ENCODE measurements at regions not wholly inside any gene's neighbourhood (a gene's known extent, or its start where the extent isn't known, plus 50 kb on each side); places are given as distances from the start of the nearest gene placed in this dataset.
"Not testable (repeated sequence)": the region's sequence is repeated elsewhere in the genome, so short reads cannot be mapped to it uniquely, and the experiment has no call there.

- no peak overlapping the region for H3K4me3 Mint-ChIP-seq
- H3K4me1 Mint-ChIP-seq, result peaks cover 7% of the 10 kb centered on the region
- 91% methylated on average over 2 of the region's 3 CpGs; no CpG with 5 or more reads in 1 of the 2 experiments for WGBS, 2 experiments (ENCODE audit: insufficient coverage in 1 of 2, insufficient read length in 1 of 2)
- no peaks in the 10 kb centered on the region for H3K27me3 Mint-ChIP-seq (ENCODE audit: insufficient read depth)
- no peaks in the 10 kb centered on the region for H3K36me3 Mint-ChIP-seq (ENCODE audit: low read depth)
- no peak overlapping the region for H3K27ac Mint-ChIP-seq
- Histone ChIP-seq H3K27ac (ENCODE audit: low read depth, low read length) (no peak overlapping the region), H3K9ac (ENCODE audit: extremely low read depth, low read length, poor library complexity, severe bottlenecking) (no peak overlapping the region), H3K27me3 (ENCODE audit: control insufficient read depth, insufficient read depth, low read length, poor library complexity, severe bottlenecking) (no peaks in the 10 kb centered on the region), H3K4me1 (ENCODE audit: control insufficient read depth, insufficient read depth, low read length) (no peaks in the 10 kb centered on the region), H3K4me3 (ENCODE audit: low read length) (no peak overlapping the region), H3K9me3 (ENCODE audit: control insufficient read depth, low read length) (no peaks in the 10 kb centered on the region), H3K36me3 (ENCODE audit: control insufficient read depth, insufficient read depth, low read length) (no peaks in the 10 kb centered on the region)
- no peak for DNase-seq
- TF ChIP-seq CTCF (conservative IDR thresholded peaks at IDR 0.05), result no peak
- peaks cover 12% of the 10 kb centered on the region for H3K9me3 Mint-ChIP-seq
Observed at GRCh38 chr3:109411547-109411946, 74.2 kb upstream of the DPPA4 start.

DNA sequence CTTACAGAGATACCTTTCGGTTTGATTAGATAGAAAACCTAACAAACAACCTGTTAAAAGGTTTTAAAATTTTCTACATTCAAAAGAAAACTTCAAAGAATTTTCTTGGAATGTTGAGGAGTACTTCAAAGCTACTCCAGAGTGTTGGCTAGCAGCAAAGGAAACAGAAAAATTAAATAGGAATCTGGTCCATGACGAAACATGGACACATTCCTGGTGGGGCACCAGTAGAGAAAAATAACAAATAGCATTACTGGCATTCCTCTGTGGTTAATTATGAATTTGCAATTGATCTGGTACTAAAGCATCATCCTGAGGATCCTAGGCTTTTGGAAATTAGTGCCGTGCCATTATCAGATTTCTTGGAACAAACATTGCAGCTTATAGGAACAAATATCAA, 59.5 kb upstream of the DPPA4 start:
- Histone ChIP-seq H3K27me3 (ENCODE audit: control insufficient read depth, insufficient read depth, low read length, poor library complexity, severe bottlenecking) (no peaks in the 10 kb centered on the region), H3K4me1 (ENCODE audit: control insufficient read depth, insufficient read depth, low read length) (no peaks in the 10 kb centered on the region), H3K9me3 (ENCODE audit: control insufficient read depth, low read length) (no peaks in the 10 kb centered on the region), H3K27ac (ENCODE audit: low read depth, low read length) (no peak overlapping the region), H3K9ac (ENCODE audit: extremely low read depth, low read length, poor library complexity, severe bottlenecking) (no peak overlapping the region), H3K4me3 (ENCODE audit: low read length) (no peak overlapping the region), H3K36me3 (ENCODE audit: control insufficient read depth, insufficient read depth, low read length) (no peaks in the 10 kb centered on the region)
- peaks cover 4% of the 10 kb centered on the region for H3K4me1 Mint-ChIP-seq
- H3K9me3 Mint-ChIP-seq, result peaks cover 3% of the 10 kb centered on the region
- H3K36me3 Mint-ChIP-seq (ENCODE audit: low read depth), result no peaks in the 10 kb centered on the region
- H3K27me3 Mint-ChIP-seq (ENCODE audit: insufficient read depth), result peaks cover 5% of the 10 kb centered on the region
- DNase-seq, result no peak
- no peak for TF ChIP-seq CTCF (conservative IDR thresholded peaks at IDR 0.05)
- no peak overlapping the region for H3K4me3 Mint-ChIP-seq
- 84 to 96% methylated on average over 2 to 3 of the region's 3 CpGs for WGBS, 2 experiments (ENCODE audit: insufficient coverage in 1 of 2, insufficient read length in 1 of 2)
- H3K27ac Mint-ChIP-seq, result no peak overlapping the region

GRCh38 chr3:109393728-109394127, 56.4 kb upstream of the DPPA4 start:
- not testable (repeated sequence) for H3K36me3 Mint-ChIP-seq (ENCODE audit: low read depth); H3K27me3 Mint-ChIP-seq (ENCODE audit: insufficient read depth)

DNA sequence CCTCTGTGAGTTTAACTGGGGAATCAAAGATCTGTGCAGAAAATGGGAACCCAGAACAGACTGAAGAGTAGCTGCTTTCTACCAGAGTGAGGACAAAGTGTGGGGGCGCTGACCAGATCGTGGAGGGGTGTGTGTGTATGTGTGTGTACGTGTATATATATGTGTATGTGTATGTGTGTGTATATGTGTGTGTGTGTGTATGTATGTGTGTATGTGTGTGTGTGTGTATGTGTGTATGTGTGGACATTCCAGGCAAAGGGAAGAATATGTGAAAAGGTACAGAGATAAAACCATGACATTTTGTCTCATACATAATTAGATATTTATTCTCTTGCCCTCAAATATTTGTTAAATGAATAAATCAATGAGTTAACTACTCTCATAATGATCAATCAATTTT, 54.9 kb upstream of the DPPA4 start:
- Histone ChIP-seq H3K9me3 (ENCODE audit: control insufficient read depth, low read length) (no peaks in the 10 kb centered on the region), H3K36me3 (ENCODE audit: control insufficient read depth, insufficient read depth, low read length) (no peaks in the 10 kb centered on the region), H3K27ac (ENCODE audit: low read depth, low read length) (no peak overlapping the region), H3K4me3 (ENCODE audit: low read length) (no peak overlapping the region), H3K4me1 (ENCODE audit: control insufficient read depth, insufficient read depth, low read length) (no peaks in the 10 kb centered on the region), H3K9ac (ENCODE audit: extremely low read depth, low read length, poor library complexity, severe bottlenecking) (no peak overlapping the region), H3K27me3 (ENCODE audit: control insufficient read depth, insufficient read depth, low read length, poor library complexity, severe bottlenecking) (no peaks in the 10 kb centered on the region)
- Mint-ChIP-seq H3K36me3 (ENCODE audit: low read depth) (no peaks in the 10 kb centered on the region), H3K27ac (no peak overlapping the region), H3K27me3 (ENCODE audit: insufficient read depth) (peaks cover 5% of the 10 kb centered on the region), H3K4me1 (peaks cover 2% of the 10 kb centered on the region), H3K9me3 (peaks cover 3% of the 10 kb centered on the region), H3K4me3 (no peak overlapping the region)
- no peak for TF ChIP-seq CTCF (conservative IDR thresholded peaks at IDR 0.05)
- no peak for DNase-seq
- WGBS, 2 experiments (ENCODE audit: insufficient coverage in 1 of 2, insufficient read length in 1 of 2), result 87 to 100% methylated on average over 1 to 3 of the region's 3 CpGs

More at GRCh38 chr3:109393728-109394127, 56.4 kb upstream of the DPPA4 start:
- peak overlapping the region; percentile 55 for H3K27ac Mint-ChIP-seq
- not testable (repeated sequence) for H3K9me3 ChIP-seq (ENCODE audit: control insufficient read depth, low read length); H3K9ac ChIP-seq (ENCODE audit: extremely low read depth, low read length, poor library complexity, severe bottlenecking); H3K4me1 ChIP-seq (ENCODE audit: control insufficient read depth, insufficient read depth, low read length); H3K36me3 ChIP-seq (ENCODE audit: control insufficient read depth, insufficient read depth, low read length); H3K9me3 Mint-ChIP-seq; H3K4me3 ChIP-seq (ENCODE audit: low read length); H3K4me3 Mint-ChIP-seq; DNase-seq; H3K27me3 ChIP-seq (ENCODE audit: control insufficient read depth, insufficient read depth, low read length, poor library complexity, severe bottlenecking); H3K27ac ChIP-seq (ENCODE audit: low read depth, low read length); H3K4me1 Mint-ChIP-seq
- 79 to 92% methylated on average over 7 to 9 of the region's 10 CpGs for WGBS, 2 experiments (ENCODE audit: insufficient coverage in 1 of 2, insufficient read length in 1 of 2)
